PC-9 (cell line): ENCODE measurements at regions not wholly inside any gene's neighbourhood (a gene's known extent, or its start where the extent isn't known, plus 50 kb on each side); places are given as distances from the start of the nearest gene placed in this dataset.

Experiments used
- EZH2 ChIP-seq: fragments of 200-600 bp; sonication (generic); IDR thresholded peaks from 2 replicates; pipeline ENCODE4 v1.8.0; 2017; ENCODE audit warnings: antibody characterized with exemption, low read depth
- TF ChIP-seq, protein P1 (sequence below): fragments of 200-600 bp; sonication (generic); conservative IDR thresholded peaks from 2 replicates; pipeline ENCODE4 v1.6.1; 2017; ENCODE audit warnings: mixed run types, antibody characterized with exemption, mild to moderate bottlenecking, moderate library complexity

DNA sequence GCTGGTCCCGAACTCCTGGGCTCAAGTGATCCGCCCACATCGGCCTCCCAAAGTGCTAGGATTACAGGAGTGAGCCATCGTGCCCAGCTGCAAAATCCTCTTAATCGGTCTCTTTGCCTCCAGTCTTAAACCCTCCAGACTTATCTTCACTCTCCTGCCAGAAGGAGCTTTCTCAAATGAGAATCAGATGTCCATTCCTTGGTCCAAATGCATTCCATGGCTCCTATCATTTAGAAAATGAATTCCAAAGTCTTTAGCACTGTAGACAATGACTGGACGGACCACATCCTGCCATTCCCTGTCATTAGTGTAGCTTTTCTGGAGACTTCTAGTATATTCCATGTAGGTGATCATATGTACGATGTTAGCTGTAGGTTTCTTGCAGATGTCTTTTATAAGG lies 141.9 kb downstream of the ID4 start:
- TF ChIP-seq, protein P1, sequence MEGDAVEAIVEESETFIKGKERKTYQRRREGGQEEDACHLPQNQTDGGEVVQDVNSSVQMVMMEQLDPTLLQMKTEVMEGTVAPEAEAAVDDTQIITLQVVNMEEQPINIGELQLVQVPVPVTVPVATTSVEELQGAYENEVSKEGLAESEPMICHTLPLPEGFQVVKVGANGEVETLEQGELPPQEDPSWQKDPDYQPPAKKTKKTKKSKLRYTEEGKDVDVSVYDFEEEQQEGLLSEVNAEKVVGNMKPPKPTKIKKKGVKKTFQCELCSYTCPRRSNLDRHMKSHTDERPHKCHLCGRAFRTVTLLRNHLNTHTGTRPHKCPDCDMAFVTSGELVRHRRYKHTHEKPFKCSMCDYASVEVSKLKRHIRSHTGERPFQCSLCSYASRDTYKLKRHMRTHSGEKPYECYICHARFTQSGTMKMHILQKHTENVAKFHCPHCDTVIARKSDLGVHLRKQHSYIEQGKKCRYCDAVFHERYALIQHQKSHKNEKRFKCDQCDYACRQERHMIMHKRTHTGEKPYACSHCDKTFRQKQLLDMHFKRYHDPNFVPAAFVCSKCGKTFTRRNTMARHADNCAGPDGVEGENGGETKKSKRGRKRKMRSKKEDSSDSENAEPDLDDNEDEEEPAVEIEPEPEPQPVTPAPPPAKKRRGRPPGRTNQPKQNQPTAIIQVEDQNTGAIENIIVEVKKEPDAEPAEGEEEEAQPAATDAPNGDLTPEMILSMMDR, result no peak
- no peak for TF ChIP-seq EZH2
